AG04450 (cell line): ENCODE measurements at regions not wholly inside any gene's neighbourhood (a gene's known extent, or its start where the extent isn't known, plus 50 kb on each side); places are given as distances from the start of the nearest gene placed in this dataset.

ENCODE experiments used
- CTCF ChIA-PET: fragments of 300-600, 350-600 bp; formaldehyde crosslinking; extraction: SDS; loops from one replicate; lab custom pipeline; 2022; ENCODE audit warnings: antibody characterized with exemption, inconsistent platforms; lab: Charles Lee
- POLR2A ChIA-PET: fragments of 350-600 bp; formaldehyde crosslinking; extraction: SDS; loops from one replicate; lab custom pipeline; 2021; ENCODE audit warnings: antibody characterized with exemption, inconsistent platforms; lab: Yijun Ruan, JAX
- DNase-seq: peaks from one replicate; pipeline ENCODE4 v3.0.0-alpha.2; 2011; ENCODE audit warnings: low read depth, low spot score
- H3K27ac ChIP-seq: one replicate; pipeline ENCODE4 v1.5.1; 2012; ENCODE audit warnings: low read depth, low read length, control low read depth
- H3K27me3 ChIP-seq: one replicate; pipeline ENCODE4 v1.6.0; 2012; ENCODE audit warnings: low read length; ENCODE audit not compliant: control insufficient read depth, insufficient read depth
- H3K4me3 ChIP-seq: 2 replicates; pipeline ENCODE4 v1.5.1; 2011; ENCODE audit warnings: mild to moderate bottlenecking, low read depth, low read length, control low read depth
- H3K9me3 ChIP-seq: 2 replicates; pipeline ENCODE4 v1.5.1; 2012; ENCODE audit warnings: low read length; ENCODE audit not compliant: control insufficient read depth, insufficient read depth
- CTCF ChIP-seq: IDR thresholded peaks from 2 replicates; pipeline ENCODE4 v1.5.1; 2011; ENCODE audit warnings: low read depth, low read length, control low read depth, inconsistent platforms

- Histone ChIP-seq H3K27me3 (no peaks in the 10 kb centered on the region), H3K9me3 (peaks cover 4% of the 10 kb centered on the region), H3K4me3 (no peak overlapping the region), H3K27ac (peak overlapping the region; percentile 81)
- TF ChIP-seq CTCF: no peak
- DNase-seq: peak; percentile 70
- CTCF ChIA-PET: no interaction called here
- POLR2A ChIA-PET: no interaction called here
These were observed 85.0 kb upstream of the FAT1 start for GRCh38 chr4:186808630-186809018.

GRCh38 chr4:186809070-186809469 is 85.4 kb upstream of the FAT1 start:
- CTCF ChIA-PET: no interaction called here
- TF ChIP-seq CTCF: no peak

GRCh38 chr4:186810613-186811150 is 87.0 kb upstream of the FAT1 start:
- no peak overlapping the region for H3K4me3 ChIP-seq
- ChIA-PET CTCF (no interaction called here), POLR2A (no interaction called here)
- H3K9me3 ChIP-seq: peaks cover 4% of the 10 kb centered on the region
- H3K27ac ChIP-seq: no peak overlapping the region
- no peak for TF ChIP-seq CTCF
- no peak for DNase-seq
- no peaks in the 10 kb centered on the region for H3K27me3 ChIP-seq

More at GRCh38 chr4:186809070-186809469, 85.4 kb upstream of the FAT1 start:
- DNase-seq: no peak
- Histone ChIP-seq H3K27ac (no peak overlapping the region), H3K4me3 (no peak overlapping the region), H3K27me3 (no peaks in the 10 kb centered on the region), H3K9me3 (peaks cover 4% of the 10 kb centered on the region)
- POLR2A ChIA-PET: no interaction called here

- TF ChIP-seq CTCF: no peak
- POLR2A ChIA-PET: no interaction called here
- H3K4me3 ChIP-seq: no peak overlapping the region
- H3K9me3 ChIP-seq: peaks cover 4% of the 10 kb centered on the region
- no peak overlapping the region for H3K27ac ChIP-seq
- DNase-seq: no peak
- CTCF ChIA-PET: interaction anchor here (0.7 kb wide), 1 partner anchor 17 kb away, joined by 3 read pairs; no protein-coding TSS in a partner anchor
- H3K27me3 ChIP-seq: no peaks in the 10 kb centered on the region
These were observed 88.9 kb upstream of the FAT1 start for GRCh38 chr4:186812592-186812991.

GRCh38 chr4:186813377-186814068 is 89.9 kb upstream of the FAT1 start:
- ChIA-PET POLR2A (no interaction called here), CTCF (interaction anchor here (0.7 kb wide), 1 partner anchor 18 kb away, joined by 3 read pairs; no protein-coding TSS in a partner anchor)
- H3K27me3 ChIP-seq: no peaks in the 10 kb centered on the region
- no peak overlapping the region for H3K27ac ChIP-seq
- peaks cover 4% of the 10 kb centered on the region for H3K9me3 ChIP-seq
- TF ChIP-seq CTCF: no peak
- no peak for DNase-seq
- no peak overlapping the region for H3K4me3 ChIP-seq
